ENCODE measurements at regions not wholly inside any gene's neighbourhood (a gene's known extent, or its start where the extent isn't known, plus 50 kb on each side); places are given as distances from the start of the nearest gene placed in this dataset.

GRCh38 chr5:145226726-145227125, 608.4 kb downstream of the PRELID2 start:
- Mint-ChIP-seq H3K27me3 (ENCODE audit: low read depth, unreplicated experiment) (no peaks in the 10 kb centered on the region), H3K4me3 (ENCODE audit: unreplicated experiment) (no peak overlapping the region), H3K9me3 (ENCODE audit: unreplicated experiment) (no peaks in the 10 kb centered on the region), H3K27ac (ENCODE audit: unreplicated experiment) (no peak overlapping the region), H3K36me3 (ENCODE audit: low read depth, unreplicated experiment) (no peaks in the 10 kb centered on the region), H3K4me1 (ENCODE audit: low read depth, unreplicated experiment) (no peaks in the 10 kb centered on the region)
- FAIRE-seq (no peak), DNase-seq (ENCODE audit: low read depth) (no peak)
- no peak overlapping the region for H3K27ac ChIP-seq (ENCODE audit: low read depth, low read length)
- H2AFZ ChIP-seq (ENCODE audit: low read depth, low read length): no peak overlapping the region
- no peak overlapping the region for H3K9ac ChIP-seq (ENCODE audit: low read length)
- H3K79me2 ChIP-seq (ENCODE audit: insufficient read depth, low read length): no peaks in the 10 kb centered on the region
- H3K4me1 ChIP-seq (ENCODE audit: insufficient read depth, low read length): no peaks in the 10 kb centered on the region
- no peak overlapping the region for H3K4me3 ChIP-seq (ENCODE audit: insufficient read depth, low read depth, low read length)
- TF ChIP-seq CTCF (IDR thresholded peaks at IDR 0.05; ENCODE audit: insufficient read depth, low read depth, low read length) (no peak), EZH2 (IDR thresholded peaks at IDR 0.05; ENCODE audit: insufficient read depth, low read length) (no peak)
- H3K9me3 ChIP-seq (ENCODE audit: insufficient read depth, low read depth, low read length): peaks cover 3% of the 10 kb centered on the region
- H3K4me2 ChIP-seq (ENCODE audit: low read length): no peak overlapping the region
- no peaks in the 10 kb centered on the region for H3K27me3 ChIP-seq (ENCODE audit: insufficient read depth, low read length)
- no peaks in the 10 kb centered on the region for H4K20me1 ChIP-seq (ENCODE audit: insufficient read depth, low read length)
- no peaks in the 10 kb centered on the region for H3K36me3 ChIP-seq (ENCODE audit: insufficient read depth, low read length)

- Histone ChIP-seq H3K27ac (ENCODE audit: low read depth, low read length) (no peak overlapping the region), H3K36me3 (ENCODE audit: insufficient read depth, low read length) (no peaks in the 10 kb centered on the region), H3K4me2 (ENCODE audit: low read length) (no peak overlapping the region), H3K4me3 (ENCODE audit: insufficient read depth, low read depth, low read length) (no peak overlapping the region), H3K9ac (ENCODE audit: low read length) (no peak overlapping the region), H3K9me3 (ENCODE audit: insufficient read depth, low read depth, low read length) (peaks cover 3% of the 10 kb centered on the region), H2AFZ (ENCODE audit: low read depth, low read length) (no peak overlapping the region), H3K4me1 (ENCODE audit: insufficient read depth, low read length) (no peaks in the 10 kb centered on the region), H4K20me1 (ENCODE audit: insufficient read depth, low read length) (no peaks in the 10 kb centered on the region), H3K79me2 (ENCODE audit: insufficient read depth, low read length) (no peaks in the 10 kb centered on the region), H3K27me3 (ENCODE audit: insufficient read depth, low read length) (no peaks in the 10 kb centered on the region)
- DNase-seq (ENCODE audit: low read depth): no peak
- Mint-ChIP-seq H3K4me1 (ENCODE audit: low read depth, unreplicated experiment) (no peaks in the 10 kb centered on the region), H3K9me3 (ENCODE audit: unreplicated experiment) (no peaks in the 10 kb centered on the region), H3K27ac (ENCODE audit: unreplicated experiment) (no peak overlapping the region), H3K27me3 (ENCODE audit: low read depth, unreplicated experiment) (no peaks in the 10 kb centered on the region), H3K4me3 (ENCODE audit: unreplicated experiment) (no peak overlapping the region), H3K36me3 (ENCODE audit: low read depth, unreplicated experiment) (no peaks in the 10 kb centered on the region)
- no peak for FAIRE-seq
- TF ChIP-seq EZH2 (IDR thresholded peaks at IDR 0.05; ENCODE audit: insufficient read depth, low read length): no peak
- no peak for TF ChIP-seq CTCF (IDR thresholded peaks at IDR 0.05; ENCODE audit: insufficient read depth, low read depth, low read length)
These were observed 609.6 kb downstream of the PRELID2 start for GRCh38 chr5:145225529-145225928.

GRCh38 chr5:145223582-145223981, 611.6 kb downstream of the PRELID2 start:
- Histone ChIP-seq H3K9ac (ENCODE audit: low read length) (no peak overlapping the region), H4K20me1 (ENCODE audit: insufficient read depth, low read length) (no peaks in the 10 kb centered on the region), H3K79me2 (ENCODE audit: insufficient read depth, low read length) (no peaks in the 10 kb centered on the region), H3K27me3 (ENCODE audit: insufficient read depth, low read length) (no peaks in the 10 kb centered on the region), H3K4me1 (ENCODE audit: insufficient read depth, low read length) (no peaks in the 10 kb centered on the region), H3K4me2 (ENCODE audit: low read length) (no peak overlapping the region), H3K9me3 (ENCODE audit: insufficient read depth, low read depth, low read length) (peaks cover 3% of the 10 kb centered on the region), H2AFZ (ENCODE audit: low read depth, low read length) (no peak overlapping the region), H3K4me3 (ENCODE audit: insufficient read depth, low read depth, low read length) (no peak overlapping the region), H3K36me3 (ENCODE audit: insufficient read depth, low read length) (no peaks in the 10 kb centered on the region), H3K27ac (ENCODE audit: low read depth, low read length) (no peak overlapping the region)
- Mint-ChIP-seq H3K27me3 (ENCODE audit: low read depth, unreplicated experiment) (no peaks in the 10 kb centered on the region), H3K36me3 (ENCODE audit: low read depth, unreplicated experiment) (no peaks in the 10 kb centered on the region), H3K27ac (ENCODE audit: unreplicated experiment) (no peak overlapping the region), H3K4me3 (ENCODE audit: unreplicated experiment) (no peak overlapping the region), H3K9me3 (ENCODE audit: unreplicated experiment) (no peaks in the 10 kb centered on the region), H3K4me1 (ENCODE audit: low read depth, unreplicated experiment) (no peaks in the 10 kb centered on the region)
- TF ChIP-seq CTCF (IDR thresholded peaks at IDR 0.05; ENCODE audit: insufficient read depth, low read depth, low read length) (no peak), EZH2 (IDR thresholded peaks at IDR 0.05; ENCODE audit: insufficient read depth, low read length) (no peak)
- no peak for FAIRE-seq
- DNase-seq (ENCODE audit: low read depth): no peak

All from astrocyte (in vitro differentiated cells and primary cell).